GM21825 (cell line): ENCODE measurements at regions not wholly inside any gene's neighbourhood (a gene's known extent, or its start where the extent isn't known, plus 50 kb on each side); places are given as distances from the start of the nearest gene placed in this dataset.
"Not testable (repeated sequence)": the region's sequence is repeated elsewhere in the genome, so short reads cannot be mapped to it uniquely, and the experiment has no call there.

Experiments used
- ATAC-seq: cut with Tn5 transposase; IDR thresholded peaks from one replicate; pipeline ENCODE4 v1.9.1; 2021; ENCODE audit warnings: mild to moderate bottlenecking, moderate library complexity; ENCODE audit not compliant: unreplicated experiment

GRCh38 chr22:23466351-23466750 is 113.7 kb downstream of the IGLL1 start:
- no peak for ATAC-seq

- not testable (repeated sequence) for ATAC-seq
Observed at GRCh38 chr22:23464796-23465195, 115.3 kb downstream of the IGLL1 start.

- ATAC-seq, result not testable (repeated sequence)
Observed at GRCh38 chr22:23460517-23461031, 119.5 kb downstream of the IGLL1 start.

GRCh38 chr22:23459645-23460516 is 120.2 kb downstream of the IGLL1 start:
- ATAC-seq, result not testable (repeated sequence)

- no peak for ATAC-seq
Observed at GRCh38 chr22:23458663-23459541, 121.2 kb downstream of the IGLL1 start.

- ATAC-seq, result no peak
Observed at GRCh38 chr22:23457380-23457985, 122.6 kb downstream of the IGLL1 start.

DNA sequence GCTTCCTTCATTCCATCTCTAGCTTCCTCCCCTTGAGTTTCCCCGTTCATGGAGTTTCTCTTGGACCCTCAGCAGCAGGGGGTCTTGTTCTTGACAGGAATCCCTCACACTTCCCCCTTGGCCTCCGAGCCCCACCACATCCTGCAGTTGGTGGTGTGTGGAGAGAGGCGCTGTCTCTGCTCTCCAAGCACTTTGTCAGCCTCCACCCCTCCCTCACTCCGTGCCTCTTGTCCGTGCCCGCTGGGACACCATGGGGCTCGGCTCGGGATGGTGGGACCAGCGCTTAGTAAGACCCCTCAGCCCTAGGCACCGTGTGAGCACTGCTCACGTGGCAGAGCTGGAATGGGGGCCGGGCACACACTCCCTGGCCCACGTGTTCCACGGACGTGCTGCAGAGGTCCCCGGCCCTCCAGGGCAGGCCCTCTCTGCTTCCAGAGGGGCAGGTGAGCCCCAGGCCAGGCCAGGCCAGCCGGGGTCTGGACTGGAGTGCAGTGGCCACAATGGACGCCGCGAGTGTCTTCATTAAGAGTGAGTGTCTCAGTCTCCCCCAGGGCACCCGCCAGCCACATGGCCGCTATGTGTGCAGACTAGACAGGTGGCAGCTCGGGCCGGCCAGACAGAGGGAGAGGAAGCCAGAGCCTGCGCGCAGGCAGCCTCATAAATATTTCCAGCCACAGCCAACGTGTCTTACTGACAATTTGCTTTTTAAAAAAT is 123.3 kb downstream of the IGLL1 start:
- ATAC-seq, result not testable (repeated sequence)

- not testable (repeated sequence) for ATAC-seq
Observed at GRCh38 chr22:23454345-23454744, 125.7 kb downstream of the IGLL1 start.

DNA sequence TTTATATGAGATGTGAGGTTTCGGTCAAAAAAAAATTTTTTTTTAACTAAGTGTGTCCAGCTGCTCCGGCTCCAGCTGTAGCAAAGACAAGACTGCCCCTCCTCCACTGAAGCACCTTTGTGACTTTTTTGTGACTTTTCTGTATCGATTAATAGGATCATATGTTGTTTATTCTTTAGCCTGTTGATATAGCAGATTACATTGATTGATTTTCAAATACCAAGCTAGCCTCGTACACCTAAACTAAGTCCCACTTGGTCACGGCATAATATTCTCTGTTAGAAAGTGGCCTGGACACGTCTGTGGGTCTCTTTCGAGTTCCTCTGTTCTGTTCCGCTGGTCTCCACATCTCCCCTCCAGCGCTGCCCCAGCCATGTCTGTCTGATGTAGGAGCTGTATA is 126.8 kb downstream of the IGLL1 start:
- no peak for ATAC-seq

- ATAC-seq, result no peak
Observed at GRCh38 chr22:23452231-23453010, 127.7 kb downstream of the IGLL1 start.

DNA sequence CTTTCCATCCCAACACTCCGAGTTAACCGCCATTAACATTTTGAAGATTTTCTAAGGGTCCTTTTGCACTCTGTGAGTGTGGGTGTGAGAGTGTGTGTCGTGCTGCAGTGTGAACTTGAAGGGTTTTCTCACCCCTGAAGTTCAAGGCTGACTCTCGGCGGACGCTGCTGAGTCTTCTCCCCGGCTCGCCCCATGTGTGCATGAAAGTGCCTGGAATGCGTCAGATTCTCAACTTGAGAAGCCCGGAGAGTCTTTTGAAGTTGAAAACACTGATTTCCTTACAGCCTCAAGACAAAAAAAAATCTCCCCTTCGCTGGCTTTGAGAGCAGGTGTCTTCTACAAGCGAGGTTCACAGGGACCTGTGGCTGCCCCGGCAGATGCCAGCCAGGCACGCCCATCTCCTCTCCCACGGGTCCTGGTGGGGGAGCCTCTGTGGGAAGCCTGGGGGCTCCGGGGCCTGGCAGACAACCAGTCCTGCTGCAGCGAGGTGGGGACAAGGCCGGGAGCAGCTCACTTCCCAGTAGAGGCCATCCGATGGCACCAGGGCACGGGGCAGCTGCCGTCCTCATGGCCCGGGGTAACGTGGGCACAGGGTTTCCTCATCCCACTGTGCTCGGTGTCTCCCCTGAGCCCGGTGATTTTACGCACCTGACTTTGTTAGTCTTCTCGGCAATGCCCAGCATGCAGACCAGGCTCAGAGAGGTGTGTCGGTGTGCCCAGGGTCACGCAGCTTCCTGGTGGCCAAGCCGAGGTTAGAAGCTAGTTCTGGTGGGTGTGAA is 128.4 kb downstream of the IGLL1 start:
- ATAC-seq, result not testable (repeated sequence)

DNA sequence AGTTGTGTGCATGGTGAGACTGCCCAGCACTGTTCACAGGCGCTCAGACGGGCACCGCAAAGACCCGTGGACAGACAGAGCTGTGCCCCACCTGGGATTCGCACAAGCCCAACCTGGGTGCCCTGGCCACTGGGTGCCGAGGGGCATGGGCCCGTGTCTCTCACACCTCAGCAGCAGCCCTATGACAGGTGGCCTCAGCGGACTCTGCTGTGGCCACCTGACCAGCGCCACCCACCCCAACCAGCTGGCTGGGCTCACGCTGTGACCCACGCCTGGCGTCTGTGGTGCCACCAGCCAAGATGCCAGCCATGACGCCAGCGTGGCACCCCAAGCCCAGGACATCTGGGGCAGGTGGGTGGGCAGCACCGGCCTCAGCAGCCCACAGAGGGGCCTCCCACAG is 129.3 kb downstream of the IGLL1 start:
- not testable (repeated sequence) for ATAC-seq

GRCh38 chr22:23450434-23450795 is 129.7 kb downstream of the IGLL1 start:
- no peak for ATAC-seq

- not testable (repeated sequence) for ATAC-seq
Observed at GRCh38 chr22:23449748-23450433, 130.2 kb downstream of the IGLL1 start.

DNA sequence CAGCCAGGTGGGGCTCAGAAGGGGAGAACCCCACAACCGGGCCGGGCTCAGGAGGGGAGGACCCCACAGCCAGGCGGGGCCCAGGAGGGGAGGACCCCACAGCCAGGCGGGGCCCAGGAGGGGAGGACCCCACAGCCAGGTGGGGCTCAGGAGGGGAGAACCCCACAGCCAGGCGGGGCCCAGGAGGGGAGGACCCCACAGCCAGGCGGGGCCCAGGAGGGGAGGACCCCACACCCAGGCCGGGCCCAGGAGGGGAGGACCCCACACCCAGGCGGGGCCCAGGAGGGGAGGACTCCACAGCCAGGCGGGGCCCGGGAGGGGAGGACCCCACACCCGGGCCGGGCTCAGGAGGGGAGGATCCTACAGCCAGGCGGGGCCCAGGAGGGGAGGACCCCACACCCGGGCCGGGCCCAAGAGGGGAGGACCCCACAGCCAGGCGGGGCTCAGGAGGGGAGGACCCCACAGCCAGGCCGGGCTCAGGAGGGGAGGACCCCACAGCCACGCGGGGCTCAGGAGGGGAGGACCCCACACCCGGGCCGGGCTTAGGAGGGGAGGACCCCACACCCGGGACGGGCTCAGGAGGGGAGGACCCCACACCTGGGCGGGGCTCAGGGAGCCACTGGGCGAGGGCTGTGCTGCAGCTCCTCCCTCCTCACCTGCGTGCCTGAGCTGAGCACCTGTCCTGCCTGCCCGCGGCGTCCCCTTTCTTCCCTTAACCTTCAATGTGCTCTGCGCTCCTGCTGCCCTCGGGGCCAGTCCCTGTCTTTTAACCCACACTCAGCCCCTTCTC is 131.4 kb downstream of the IGLL1 start:
- not testable (repeated sequence) for ATAC-seq

- no peak for ATAC-seq
Observed at GRCh38 chr22:23446796-23447350, 133.2 kb downstream of the IGLL1 start.

DNA sequence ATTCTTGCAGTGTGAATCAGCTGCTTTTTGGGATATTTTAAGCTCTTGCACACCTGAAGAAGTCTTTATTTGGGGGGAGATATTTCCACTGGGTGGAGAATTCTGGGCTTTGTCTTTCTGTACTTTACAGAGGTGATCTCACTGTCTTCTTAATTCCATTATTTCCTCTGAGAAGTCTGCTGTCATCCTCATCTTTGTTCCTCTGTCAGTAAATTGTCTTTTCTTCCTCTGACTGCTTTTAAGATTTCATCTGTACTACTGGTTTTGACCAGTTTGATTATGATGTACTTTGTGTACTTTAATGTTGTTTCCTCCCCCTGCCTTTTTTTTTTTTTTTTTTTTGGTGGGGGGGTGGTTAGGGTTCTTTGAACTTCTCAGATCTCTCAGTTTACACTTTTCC is 133.9 kb downstream of the IGLL1 start:
- not testable (repeated sequence) for ATAC-seq
